Fibroblast of pulmonary artery (primary cell): ENCODE measurements at regions not wholly inside any gene's neighbourhood (a gene's known extent, or its start where the extent isn't known, plus 50 kb on each side); places are given as distances from the start of the nearest gene placed in this dataset.

Source experiments
- DNase-seq: peaks from one replicate; pipeline ENCODE4 v3.0.0-alpha.2; 2010; ENCODE audit warnings: low read depth
- H3K4me3 ChIP-seq: replicated peaks from 2 replicates; pipeline ENCODE4 v1.5.1; 2011; ENCODE audit warnings: low read depth, mild to moderate bottlenecking, control low read depth, low read length, moderate library complexity
- TF ChIP-seq, protein P1 (sequence below): IDR thresholded peaks from 2 replicates; pipeline ENCODE4 v1.5.1; 2011; ENCODE audit warnings: mild to moderate bottlenecking, control low read depth, low read length, inconsistent platforms; ENCODE audit errors: missing control alignments

DNA sequence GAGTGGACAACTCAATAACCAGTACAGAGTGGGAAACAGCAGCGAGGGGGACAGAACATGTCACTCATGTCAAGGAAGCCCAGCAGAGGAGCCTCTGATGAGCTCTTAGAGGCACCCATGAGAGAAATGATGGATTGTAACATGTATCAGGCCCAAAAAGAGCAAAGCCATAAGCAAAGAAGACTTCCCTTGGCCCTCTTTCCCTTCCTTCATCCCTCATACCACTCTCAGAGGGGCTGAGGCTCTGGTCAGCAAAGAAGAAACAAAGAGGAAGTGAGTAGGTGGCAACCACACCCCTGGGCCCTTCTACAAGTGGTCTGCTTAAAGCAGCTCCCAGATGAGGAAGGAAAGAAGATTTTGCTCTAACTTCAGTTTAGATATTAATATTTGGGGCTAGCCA, 112.8 kb downstream of the CDC42EP3 start:
- no peak overlapping the region for H3K4me3 ChIP-seq
- DNase-seq = no peak

DNA sequence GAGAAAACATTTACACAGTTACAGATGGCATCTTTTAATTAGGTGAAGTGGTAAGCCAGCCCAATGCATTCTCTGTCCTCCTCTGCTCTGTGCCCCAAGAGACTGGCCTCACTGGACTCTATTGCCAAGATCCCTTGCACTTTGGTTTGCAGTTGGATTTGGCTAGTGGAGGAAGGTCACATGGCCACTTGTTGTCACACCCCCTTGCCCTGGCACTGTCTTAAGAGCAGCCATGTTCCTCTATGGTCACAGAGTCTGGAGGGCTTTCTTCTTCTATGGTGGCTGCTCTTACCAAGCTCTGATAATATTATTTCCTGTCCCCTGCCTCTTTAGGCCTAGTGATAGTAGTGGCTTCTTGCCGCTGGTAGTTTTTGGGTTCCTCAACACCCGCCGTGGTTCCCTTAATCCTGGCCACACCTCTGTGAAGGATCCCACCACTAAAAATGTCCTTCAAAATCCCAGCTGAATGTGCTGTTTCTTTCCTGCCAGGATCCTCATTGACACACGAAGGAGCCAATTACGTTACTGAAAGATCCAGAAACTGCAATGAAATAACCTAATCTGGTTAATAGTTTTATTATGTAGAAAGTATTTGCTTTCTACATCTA, 111.1 kb downstream of the CDC42EP3 start:
- DNase-seq = no peak
- H3K4me3 ChIP-seq = no peak overlapping the region
- TF ChIP-seq, protein P1, sequence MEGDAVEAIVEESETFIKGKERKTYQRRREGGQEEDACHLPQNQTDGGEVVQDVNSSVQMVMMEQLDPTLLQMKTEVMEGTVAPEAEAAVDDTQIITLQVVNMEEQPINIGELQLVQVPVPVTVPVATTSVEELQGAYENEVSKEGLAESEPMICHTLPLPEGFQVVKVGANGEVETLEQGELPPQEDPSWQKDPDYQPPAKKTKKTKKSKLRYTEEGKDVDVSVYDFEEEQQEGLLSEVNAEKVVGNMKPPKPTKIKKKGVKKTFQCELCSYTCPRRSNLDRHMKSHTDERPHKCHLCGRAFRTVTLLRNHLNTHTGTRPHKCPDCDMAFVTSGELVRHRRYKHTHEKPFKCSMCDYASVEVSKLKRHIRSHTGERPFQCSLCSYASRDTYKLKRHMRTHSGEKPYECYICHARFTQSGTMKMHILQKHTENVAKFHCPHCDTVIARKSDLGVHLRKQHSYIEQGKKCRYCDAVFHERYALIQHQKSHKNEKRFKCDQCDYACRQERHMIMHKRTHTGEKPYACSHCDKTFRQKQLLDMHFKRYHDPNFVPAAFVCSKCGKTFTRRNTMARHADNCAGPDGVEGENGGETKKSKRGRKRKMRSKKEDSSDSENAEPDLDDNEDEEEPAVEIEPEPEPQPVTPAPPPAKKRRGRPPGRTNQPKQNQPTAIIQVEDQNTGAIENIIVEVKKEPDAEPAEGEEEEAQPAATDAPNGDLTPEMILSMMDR = no peak

More for the DNA sequence above, 112.8 kb downstream of the CDC42EP3 start:
- TF ChIP-seq, protein P1 = no peak

DNA sequence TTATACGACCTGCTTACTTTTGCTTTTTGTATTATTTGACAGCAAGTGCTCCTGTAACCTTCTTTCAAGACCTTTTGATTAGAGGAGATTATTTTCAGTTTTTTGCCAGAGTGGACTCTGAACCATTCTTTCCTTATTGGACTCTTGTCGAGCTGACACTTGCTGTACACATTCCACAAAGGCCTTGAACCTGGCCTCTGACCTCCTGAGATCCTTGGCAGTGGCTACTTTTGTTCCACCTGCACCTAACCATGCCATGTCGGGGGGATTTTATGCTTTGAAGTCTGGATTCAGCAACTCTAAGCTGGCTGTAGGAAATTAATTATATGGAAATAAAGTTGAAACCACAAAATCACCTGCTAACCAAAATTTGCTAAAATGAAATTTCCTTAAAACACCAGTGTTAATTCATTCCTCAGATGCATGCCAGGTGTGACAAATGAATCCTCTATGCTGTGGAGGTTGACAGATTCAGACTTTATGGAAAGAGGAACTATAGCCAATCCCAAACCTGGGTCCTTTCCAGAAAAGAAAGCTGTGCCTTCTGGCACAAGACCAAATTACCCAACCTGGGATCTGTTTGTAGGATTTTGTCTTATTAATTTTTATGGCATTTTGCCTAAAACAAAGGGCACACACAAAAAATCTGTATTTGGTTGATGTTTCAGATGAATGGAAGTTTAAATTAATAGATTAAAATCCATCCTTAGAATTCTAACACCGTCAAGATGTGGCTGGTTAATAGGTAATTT, 110.4 kb downstream of the CDC42EP3 start:
- DNase-seq = peak; percentile 59
- H3K4me3 ChIP-seq = no peak overlapping the region

DNA sequence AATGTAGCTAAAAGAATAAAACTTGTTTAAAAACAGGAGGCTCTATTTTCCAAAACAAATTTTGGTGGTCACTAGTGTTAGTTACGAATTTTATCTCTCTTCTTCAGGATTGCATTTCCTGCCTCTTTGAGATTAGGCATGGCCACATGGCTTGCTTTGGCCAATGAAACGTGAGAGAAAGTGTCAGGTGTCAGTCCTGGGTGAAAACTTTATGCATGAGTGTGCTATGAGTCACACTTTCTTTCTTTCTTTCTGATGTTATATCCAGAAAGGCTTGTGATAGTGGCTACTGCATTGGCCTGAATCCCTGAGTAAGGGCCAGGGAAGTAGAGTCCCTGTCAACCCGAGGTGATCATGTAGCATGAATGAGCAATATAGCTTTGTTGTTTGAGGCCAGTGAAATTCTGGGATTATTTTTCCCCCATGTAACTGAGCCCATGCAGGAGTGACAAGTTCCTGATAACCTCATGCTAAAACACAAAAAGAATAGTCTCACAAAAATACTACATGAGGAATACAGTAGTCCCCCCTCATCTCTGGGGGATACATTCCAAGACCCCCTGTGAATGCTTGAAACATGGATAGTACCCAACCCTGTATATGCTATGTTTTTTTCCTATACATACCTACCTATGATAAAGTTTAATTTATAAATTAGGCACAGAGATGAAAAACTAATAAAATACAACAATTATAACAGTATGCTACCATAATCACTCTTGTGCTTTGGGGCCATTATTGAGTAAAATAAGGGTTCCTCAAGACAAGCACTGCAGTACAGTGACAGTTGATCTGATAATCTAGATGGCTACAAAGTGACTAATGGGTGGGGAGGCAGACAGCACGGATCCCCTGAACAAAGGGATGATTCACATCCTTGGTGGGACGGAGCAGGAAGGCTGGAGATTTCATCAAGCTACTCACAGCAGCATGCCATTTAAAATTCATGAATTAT, 109.5 kb downstream of the CDC42EP3 start:
- TF ChIP-seq, protein P1 = no peak
- H3K4me3 ChIP-seq = no peak overlapping the region
- DNase-seq = peak; percentile 93

More for the DNA sequence above, 110.4 kb downstream of the CDC42EP3 start:
- TF ChIP-seq, protein P1 = no peak

DNA sequence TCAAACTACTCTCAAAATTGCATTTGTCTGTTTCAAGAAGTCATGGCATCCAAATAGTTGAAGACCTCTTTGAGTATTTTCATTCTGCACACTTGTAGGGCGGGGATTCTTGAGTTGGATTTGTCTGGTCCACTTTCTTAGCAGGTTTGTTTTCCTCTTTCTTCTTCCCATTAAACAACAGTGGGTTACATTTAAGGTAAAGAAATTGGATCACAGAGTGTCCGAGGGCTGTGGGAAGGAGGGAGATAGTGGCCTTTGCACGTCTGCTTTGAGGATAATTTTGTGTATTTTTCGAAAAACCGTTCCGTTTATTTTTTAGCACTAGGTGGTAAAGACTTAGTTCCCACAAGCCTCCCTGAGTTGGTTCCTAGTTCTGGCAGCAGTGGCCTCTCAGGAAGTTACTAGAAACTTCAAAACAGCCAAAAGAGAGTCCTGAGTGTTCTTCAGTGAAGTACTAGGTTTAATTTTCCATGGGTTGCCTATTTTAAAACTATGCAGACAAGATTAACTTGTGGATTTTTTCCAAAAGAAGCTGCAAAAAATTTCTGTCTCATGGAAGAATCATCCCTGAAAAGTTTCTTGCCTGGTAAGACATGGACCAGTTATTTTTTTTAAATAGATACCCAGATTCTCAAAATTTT, 107.9 kb downstream of the CDC42EP3 start:
- TF ChIP-seq, protein P1 = no peak
- DNase-seq = no peak
- H3K4me3 ChIP-seq = no peak overlapping the region

DNA sequence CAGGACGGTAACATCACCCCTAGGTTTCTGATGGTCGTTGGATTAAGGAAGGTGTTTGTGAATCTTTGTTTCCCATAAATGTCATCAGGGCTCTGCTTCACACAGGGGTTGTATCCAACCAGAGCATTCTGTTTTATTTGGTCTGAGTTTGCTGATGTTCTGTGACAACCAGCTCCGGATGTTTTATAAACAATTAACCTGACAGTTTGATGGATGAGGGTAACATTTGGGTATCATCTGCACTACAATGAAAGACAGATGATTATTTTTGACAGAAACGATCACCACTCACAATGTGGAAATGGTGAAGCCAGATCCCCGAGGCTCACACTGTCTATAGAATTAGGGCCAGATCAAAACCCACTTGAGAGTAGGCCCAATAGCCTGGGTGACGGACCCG, 107.1 kb downstream of the CDC42EP3 start:
- no peak overlapping the region for H3K4me3 ChIP-seq
- no peak for DNase-seq
- TF ChIP-seq, protein P1 = no peak
